ENCODE measurements at regions not wholly inside any gene's neighbourhood (a gene's known extent, or its start where the extent isn't known, plus 50 kb on each side); places are given as distances from the start of the nearest gene placed in this dataset.

GRCh38 chr16:49121636-49122035, 160.0 kb downstream of the CBLN1 start:
- no peak for DNase-seq

DNA sequence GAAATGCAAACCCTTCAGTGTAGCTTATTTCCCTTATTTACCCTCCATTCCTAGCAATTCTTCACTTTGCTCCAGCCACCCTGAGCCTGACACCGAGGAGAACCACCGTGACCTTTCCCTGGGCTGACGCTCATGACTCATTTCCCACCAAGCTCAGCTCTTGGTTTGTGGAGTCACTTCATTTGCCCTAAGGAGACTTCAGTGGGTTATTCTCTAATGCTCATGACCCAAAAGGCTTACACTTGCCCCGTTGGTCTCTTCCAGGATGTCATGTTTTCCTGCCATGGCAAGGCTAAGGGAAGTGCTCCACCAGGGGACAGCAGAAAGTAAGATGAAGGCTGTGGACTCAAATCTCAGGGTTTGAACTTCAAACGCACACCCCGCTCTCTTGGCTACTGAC, 161.0 kb downstream of the CBLN1 start:
- DNase-seq: no peak

DNA sequence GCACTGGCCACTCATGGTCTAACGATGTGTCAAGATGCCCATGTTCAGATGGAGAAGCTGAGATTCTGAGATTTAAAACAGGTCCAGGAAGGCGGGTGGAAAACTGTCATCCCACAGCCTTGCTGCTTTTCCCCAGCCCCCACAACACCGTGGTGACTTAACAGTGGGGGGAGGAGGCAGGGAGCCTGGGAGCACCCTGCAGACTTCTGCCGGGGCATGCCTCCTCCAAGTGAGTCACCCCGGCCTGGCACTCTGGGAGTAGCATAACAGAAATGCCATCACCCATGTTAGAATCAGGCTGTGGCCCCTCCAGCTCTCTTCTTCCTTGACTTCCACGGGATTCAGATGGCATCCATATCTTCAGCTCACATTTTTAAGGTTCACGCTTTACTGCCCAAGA, 164.8 kb downstream of the CBLN1 start:
- no peak for DNase-seq

- DNase-seq: no peak
These were observed 165.7 kb downstream of the CBLN1 start for GRCh38 chr16:49115956-49116355.

- DNase-seq: no peak
These were observed 168.9 kb downstream of the CBLN1 start for GRCh38 chr16:49112754-49113153.

- no peak for DNase-seq
These were observed 170.3 kb downstream of the CBLN1 start for GRCh38 chr16:49111351-49111750.

- DNase-seq: no peak
These were observed 173.0 kb downstream of the CBLN1 start for GRCh38 chr16:49108611-49109010.

DNA sequence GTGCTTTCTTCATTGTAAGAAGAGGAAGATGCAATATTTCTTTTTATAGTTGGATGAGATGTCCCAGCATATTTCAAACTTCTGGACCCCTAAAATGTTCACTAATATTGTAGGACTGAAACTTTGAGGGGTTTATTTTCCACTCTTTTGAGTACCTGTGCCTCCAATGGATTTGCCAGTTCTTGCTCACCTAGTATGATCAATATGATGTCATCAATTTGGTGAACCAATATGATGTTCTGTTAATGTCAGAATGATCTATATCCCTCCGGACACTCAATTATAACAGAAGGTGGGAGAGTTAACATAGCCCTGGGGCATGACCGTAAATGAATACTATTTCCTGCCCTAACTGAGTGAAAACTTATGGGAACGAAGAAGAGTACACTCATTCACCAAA, 178.3 kb downstream of the CBLN1 start:
- DNase-seq: no peak

DNA sequence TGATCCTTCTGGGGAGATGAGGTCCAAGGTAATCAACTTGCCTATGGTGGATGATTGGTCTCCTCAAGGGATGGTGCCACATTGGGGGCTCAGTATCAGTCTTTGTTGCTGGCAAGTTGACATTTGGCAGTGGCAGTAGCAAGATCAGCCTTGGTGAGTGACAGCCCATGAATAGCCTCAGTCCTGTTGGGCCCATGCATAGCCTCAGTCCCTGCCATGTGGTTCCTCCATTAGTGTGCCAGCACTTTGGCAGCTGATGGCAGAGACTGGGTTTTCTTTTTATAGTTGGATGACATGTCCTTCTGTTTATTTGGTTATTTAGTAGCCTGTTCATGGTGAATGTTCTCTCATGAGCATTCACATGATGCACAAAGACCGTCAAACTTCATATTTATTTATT, 179.6 kb downstream of the CBLN1 start:
- no peak for DNase-seq

- no peak for DNase-seq
These were observed 181.3 kb downstream of the CBLN1 start for GRCh38 chr16:49100366-49100765.

DNA sequence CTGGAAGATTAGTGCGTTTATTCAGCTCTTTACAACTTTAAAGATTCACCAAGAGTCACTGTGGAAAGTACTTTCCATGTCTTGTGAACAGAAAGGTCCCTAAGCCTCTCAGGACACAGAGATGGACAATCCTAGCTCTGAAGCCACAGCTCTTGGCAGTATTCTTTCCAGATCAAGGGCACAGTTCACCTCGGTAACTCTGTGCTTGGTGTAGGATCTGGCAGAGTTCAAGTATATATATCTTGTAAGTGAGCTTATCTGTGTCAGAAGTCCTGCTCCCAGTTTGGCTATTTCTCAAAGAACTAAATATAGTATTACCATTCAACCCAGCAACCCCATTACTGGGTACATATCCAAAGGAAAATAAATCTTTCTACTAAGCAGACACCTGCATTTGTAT, 183.7 kb downstream of the CBLN1 start:
- DNase-seq: no peak

GRCh38 chr16:49096176-49096945, 185.3 kb downstream of the CBLN1 start:
- DNase-seq: no peak

- DNase-seq: no peak
These were observed 186.1 kb downstream of the CBLN1 start for GRCh38 chr16:49095539-49095938.

DNA sequence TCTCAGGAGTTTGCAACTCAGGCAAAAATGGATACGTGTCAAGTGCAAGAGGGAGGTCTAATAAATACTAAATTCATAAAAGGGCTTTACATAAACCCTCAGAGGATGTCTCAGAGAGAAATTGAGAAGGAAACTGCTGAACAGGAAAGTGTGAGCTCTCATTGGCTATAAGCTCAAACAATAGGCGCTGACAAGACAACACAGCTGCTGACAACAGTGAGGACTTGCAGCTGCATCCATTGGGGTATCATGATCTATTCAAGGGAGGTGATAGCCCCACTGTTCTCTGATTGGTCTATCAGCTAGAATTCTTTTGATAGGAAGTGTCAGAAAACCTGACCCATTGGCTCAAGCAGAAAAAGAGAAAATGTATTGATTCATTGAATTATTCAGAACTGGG, 187.2 kb downstream of the CBLN1 start:
- no peak for DNase-seq

DNA sequence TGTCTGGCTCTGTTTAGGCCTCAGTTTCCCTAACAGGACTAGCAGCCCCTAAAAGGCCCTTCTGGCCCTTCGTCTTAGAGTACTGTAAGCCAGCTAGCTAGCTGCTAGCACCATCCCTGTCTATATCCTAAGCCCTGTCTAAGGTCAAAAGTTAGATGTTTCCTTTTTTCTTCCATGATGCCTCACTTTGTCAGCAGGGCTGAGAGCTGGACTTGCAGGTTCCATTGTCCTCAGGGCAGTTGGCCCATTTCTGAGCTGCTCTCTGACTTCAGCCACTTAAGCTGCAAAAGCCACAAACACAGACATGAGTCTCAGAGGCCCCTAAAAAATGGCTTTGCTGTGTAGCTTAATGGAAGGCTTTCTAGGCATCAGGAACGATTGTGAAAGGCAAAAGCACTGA, 187.7 kb downstream of the CBLN1 start:
- no peak for DNase-seq

- DNase-seq: no peak
These were observed 188.9 kb downstream of the CBLN1 start for GRCh38 chr16:49092704-49093103.

DNA sequence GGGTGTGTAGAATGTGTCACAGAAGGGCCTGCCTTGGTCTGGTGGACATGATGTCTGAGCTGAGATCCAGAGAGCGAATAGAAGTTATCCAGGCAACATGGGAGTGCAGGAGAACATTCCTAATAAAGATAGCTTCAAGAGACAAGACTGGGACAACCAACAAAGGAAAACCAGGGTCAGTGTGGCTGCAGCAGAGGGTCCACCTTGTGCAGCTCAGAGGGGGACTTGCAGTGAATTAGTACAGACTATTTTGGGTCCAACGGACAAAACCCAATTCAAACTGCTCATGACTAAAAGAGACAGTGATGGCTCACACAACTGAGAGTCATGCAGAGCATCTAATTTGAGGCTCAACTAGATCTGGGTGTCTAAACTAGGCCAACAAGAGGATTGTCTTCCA, 192.1 kb downstream of the CBLN1 start:
- no peak for DNase-seq

GRCh38 chr16:49089039-49089438, 192.6 kb downstream of the CBLN1 start:
- no peak for DNase-seq

GRCh38 chr16:49085686-49086085, 196.0 kb downstream of the CBLN1 start:
- no peak for DNase-seq

DNA sequence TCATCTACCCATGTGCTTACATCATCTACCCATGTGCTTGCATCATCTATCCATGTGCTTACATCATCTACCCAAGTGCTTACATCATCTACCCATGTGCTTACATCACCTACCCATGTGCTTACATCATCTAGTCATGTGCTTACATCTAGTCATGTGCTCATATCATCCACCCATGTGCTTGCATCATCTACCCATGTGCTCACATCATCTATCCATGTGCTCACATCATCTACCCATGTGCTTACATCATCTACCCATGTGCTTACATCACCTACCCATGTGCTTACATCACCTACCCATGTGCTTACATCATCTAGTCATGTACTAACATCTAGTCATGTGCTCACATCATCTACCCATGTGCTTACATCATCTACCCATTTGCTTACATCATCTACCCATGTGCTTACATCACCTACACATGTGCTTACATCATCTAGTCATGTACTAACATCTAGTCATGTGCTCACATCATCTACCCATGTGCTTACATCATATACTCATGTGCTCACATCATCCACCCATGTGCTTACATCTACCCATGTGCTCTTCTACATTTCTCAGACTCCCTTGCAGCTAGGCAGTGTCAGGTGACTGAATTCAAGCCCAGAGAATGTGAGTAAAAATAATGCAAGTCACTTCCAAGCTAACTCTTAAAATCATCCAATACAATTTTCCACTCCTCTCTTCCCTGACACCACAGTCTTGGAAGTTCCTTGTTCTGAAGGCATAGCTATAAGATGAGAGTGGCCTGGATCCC, 196.8 kb downstream of the CBLN1 start:
- no peak for DNase-seq

DNA sequence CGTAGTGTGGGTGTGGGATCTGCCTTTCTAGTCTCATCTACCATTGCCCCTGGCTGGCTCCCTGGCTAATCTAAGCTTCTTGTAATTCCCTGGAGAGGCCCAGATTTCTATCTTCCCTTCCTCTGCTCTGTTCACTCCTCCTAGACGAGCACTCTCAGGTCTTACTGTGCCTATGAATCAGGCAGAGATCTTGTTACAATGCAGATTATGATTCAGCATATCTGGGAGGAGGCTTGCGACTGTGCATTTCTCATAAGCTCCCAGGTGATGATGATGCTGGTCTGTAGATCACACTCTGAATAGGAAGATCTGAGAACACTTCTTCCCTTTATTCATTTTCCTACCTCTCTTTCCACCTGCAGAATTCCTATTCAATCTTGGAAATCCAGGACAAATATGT, 200.1 kb downstream of the CBLN1 start:
- no peak for DNase-seq

DNA sequence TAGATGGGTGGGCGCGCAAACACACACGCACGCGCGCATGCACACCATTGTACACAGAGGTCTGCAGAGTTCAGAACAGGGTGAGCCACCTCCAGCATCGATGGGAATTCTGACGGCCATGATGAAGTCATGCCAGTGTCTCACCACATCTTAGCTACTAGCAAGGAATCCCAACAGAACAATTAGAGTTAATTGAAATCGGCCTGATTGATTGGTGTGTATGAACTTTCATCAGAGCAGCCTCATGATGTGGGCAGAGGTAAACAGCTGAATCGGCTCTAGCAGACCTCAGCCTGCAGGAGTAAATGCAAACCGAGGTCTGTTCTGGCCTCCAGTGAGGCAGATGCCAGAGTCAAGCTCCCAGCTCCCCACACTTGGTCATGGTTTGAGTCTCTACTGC, 200.6 kb downstream of the CBLN1 start:
- no peak for DNase-seq

- DNase-seq: no peak
These were observed 203.1 kb downstream of the CBLN1 start for GRCh38 chr16:49078571-49078970.

GRCh38 chr16:49078104-49078503, 203.5 kb downstream of the CBLN1 start:
- no peak for DNase-seq

DNA sequence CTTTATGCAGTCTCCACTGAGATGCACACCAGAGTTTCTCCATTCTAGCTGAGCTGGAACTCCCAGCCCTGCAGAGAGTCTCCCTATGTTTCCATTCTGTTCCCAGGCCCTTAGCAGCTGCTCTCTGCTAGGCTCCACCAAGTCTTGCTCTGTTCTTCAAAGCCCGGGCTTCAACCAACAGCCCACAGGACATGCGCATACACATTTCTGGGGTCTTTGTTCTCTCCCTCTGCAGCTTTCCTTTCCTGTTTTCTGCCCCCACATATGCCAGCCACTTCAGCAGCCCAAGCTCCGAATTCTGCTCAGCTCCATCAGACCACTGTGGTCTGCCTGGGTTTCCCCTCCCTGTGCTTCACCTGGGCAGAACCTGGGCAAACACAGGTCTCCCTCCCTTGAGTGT, 205.9 kb downstream of the CBLN1 start:
- DNase-seq: no peak
